ENCODE measurements at regions not wholly inside any gene's neighbourhood (a gene's known extent, or its start where the extent isn't known, plus 50 kb on each side); places are given as distances from the start of the nearest gene placed in this dataset.

GRCh38 chr22:34150023-34150422 is 229.7 kb upstream of the LARGE1 start:
- no peak overlapping the region for H3K4me2 ChIP-seq (ENCODE audit: low read length, poor library complexity, severe bottlenecking)
- H2BK12ac ChIP-seq (ENCODE audit: low read length in 2 of 2), result no peak overlapping the region
- H3K4ac ChIP-seq (ENCODE audit: low read depth in 1 of 2, low read length in 2 of 2), result no peak overlapping the region
- H3K36me3 ChIP-seq (ENCODE audit: control insufficient read depth in 1 of 2, insufficient read depth in 2 of 2, low read depth in 1 of 2, low read length in 2 of 2), result no peaks in the 10 kb centered on the region
- no peak for DNase-seq
- no peak overlapping the region for H2BK15ac ChIP-seq (ENCODE audit: low read depth, poor library complexity, severe bottlenecking)
- H3K14ac ChIP-seq (ENCODE audit: low read length in 2 of 2), result no peak overlapping the region
- no peaks in the 10 kb centered on the region for H3K4me1 ChIP-seq (ENCODE audit: control insufficient read depth, insufficient read depth, low read depth, low read length)
- no peak overlapping the region for H2AK5ac ChIP-seq (ENCODE audit: low read length, severe bottlenecking)
- H3K9me3 ChIP-seq (ENCODE audit: control insufficient read depth, low read length), result peaks cover 13% of the 10 kb centered on the region
- H2BK5ac ChIP-seq (ENCODE audit: low read depth, low read length, poor library complexity, severe bottlenecking), result no peak overlapping the region
- no peak overlapping the region for H4K8ac ChIP-seq (ENCODE audit: low read length)
- H3K79me1 ChIP-seq (replicated peaks; ENCODE audit: low read length, poor library complexity, severe bottlenecking), result no peaks in the 10 kb centered on the region
- no peaks in the 10 kb centered on the region for H3K27me3 ChIP-seq (ENCODE audit: control insufficient read depth in 1 of 2, insufficient read depth in 1 of 2, low read length in 2 of 2)
- H3K27ac ChIP-seq (ENCODE audit: low read length, poor library complexity, severe bottlenecking), result no peak overlapping the region
- no peak overlapping the region for H3K9ac ChIP-seq (ENCODE audit: low read length)
- no peak overlapping the region for H2BK120ac ChIP-seq (ENCODE audit: low read depth, low read length)
- H2AFZ ChIP-seq (ENCODE audit: low read depth, low read length), result no peak overlapping the region
- no peak overlapping the region for H3K4me3 ChIP-seq (ENCODE audit: insufficient read depth in 1 of 2, low read depth in 1 of 2, low read length in 2 of 2)
- H3K23ac ChIP-seq (ENCODE audit: low read length in 2 of 2), result no peak overlapping the region
- H4K91ac ChIP-seq (ENCODE audit: low read length), result no peak overlapping the region
- H3K18ac ChIP-seq (ENCODE audit: low read depth in 1 of 2, low read length in 2 of 2), result no peak overlapping the region

- H3K27ac ChIP-seq (ENCODE audit: low read length, poor library complexity, severe bottlenecking), result no peak overlapping the region
- no peak overlapping the region for H4K91ac ChIP-seq (ENCODE audit: low read length)
- no peak overlapping the region for H3K4me3 ChIP-seq (ENCODE audit: insufficient read depth in 1 of 2, low read depth in 1 of 2, low read length in 2 of 2)
- no peak overlapping the region for H3K14ac ChIP-seq (ENCODE audit: low read length in 2 of 2)
- H3K18ac ChIP-seq (ENCODE audit: low read depth in 1 of 2, low read length in 2 of 2), result no peak overlapping the region
- DNase-seq, result no peak
- no peaks in the 10 kb centered on the region for H3K27me3 ChIP-seq (ENCODE audit: control insufficient read depth in 1 of 2, insufficient read depth in 1 of 2, low read length in 2 of 2)
- no peak overlapping the region for H2BK5ac ChIP-seq (ENCODE audit: low read depth, low read length, poor library complexity, severe bottlenecking)
- H2BK12ac ChIP-seq (ENCODE audit: low read length in 2 of 2), result no peak overlapping the region
- no peaks in the 10 kb centered on the region for H3K36me3 ChIP-seq (ENCODE audit: control insufficient read depth in 1 of 2, insufficient read depth in 2 of 2, low read depth in 1 of 2, low read length in 2 of 2)
- no peak overlapping the region for H2BK15ac ChIP-seq (ENCODE audit: low read depth, poor library complexity, severe bottlenecking)
- no peak overlapping the region for H2BK120ac ChIP-seq (ENCODE audit: low read depth, low read length)
- no peak overlapping the region for H3K4ac ChIP-seq (ENCODE audit: low read depth in 1 of 2, low read length in 2 of 2)
- H3K23ac ChIP-seq (ENCODE audit: low read length in 2 of 2), result no peak overlapping the region
- H2AK5ac ChIP-seq (ENCODE audit: low read length, severe bottlenecking), result no peak overlapping the region
- no peak overlapping the region for H3K4me2 ChIP-seq (ENCODE audit: low read length, poor library complexity, severe bottlenecking)
- no peaks in the 10 kb centered on the region for H3K9me3 ChIP-seq (ENCODE audit: control insufficient read depth, low read length)
- H3K9ac ChIP-seq (ENCODE audit: low read length), result no peak overlapping the region
- H4K8ac ChIP-seq (ENCODE audit: low read length), result no peak overlapping the region
- no peak overlapping the region for H2AFZ ChIP-seq (ENCODE audit: low read depth, low read length)
- no peaks in the 10 kb centered on the region for H3K79me1 ChIP-seq (replicated peaks; ENCODE audit: low read length, poor library complexity, severe bottlenecking)
- WGBS, result 82% methylated on average over 8 of the region's 8 CpGs
- no peaks in the 10 kb centered on the region for H3K4me1 ChIP-seq (ENCODE audit: control insufficient read depth, insufficient read depth, low read depth, low read length)
Observed at GRCh38 chr22:34159491-34159890, 239.2 kb upstream of the LARGE1 start.

- Histone ChIP-seq H3K36me3 (ENCODE audit: control insufficient read depth in 1 of 2, insufficient read depth in 2 of 2, low read depth in 1 of 2, low read length in 2 of 2) (no peaks in the 10 kb centered on the region), H3K9ac (ENCODE audit: low read length) (no peak overlapping the region), H2AK5ac (ENCODE audit: low read length, severe bottlenecking) (no peak overlapping the region), H2BK120ac (ENCODE audit: low read depth, low read length) (no peak overlapping the region), H3K14ac (ENCODE audit: low read length in 2 of 2) (no peak overlapping the region), H4K8ac (ENCODE audit: low read length) (no peak overlapping the region), H3K79me1 (replicated peaks; ENCODE audit: low read length, poor library complexity, severe bottlenecking) (no peaks in the 10 kb centered on the region), H3K18ac (ENCODE audit: low read depth in 1 of 2, low read length in 2 of 2) (no peak overlapping the region), H3K27me3 (ENCODE audit: control insufficient read depth in 1 of 2, insufficient read depth in 1 of 2, low read length in 2 of 2) (no peaks in the 10 kb centered on the region), H2BK15ac (ENCODE audit: low read depth, poor library complexity, severe bottlenecking) (no peak overlapping the region), H2BK5ac (ENCODE audit: low read depth, low read length, poor library complexity, severe bottlenecking) (no peak overlapping the region), H3K4ac (ENCODE audit: low read depth in 1 of 2, low read length in 2 of 2) (no peak overlapping the region), H3K4me2 (ENCODE audit: low read length, poor library complexity, severe bottlenecking) (no peak overlapping the region), H3K4me3 (ENCODE audit: insufficient read depth in 1 of 2, low read depth in 1 of 2, low read length in 2 of 2) (no peak overlapping the region), H2BK12ac (ENCODE audit: low read length in 2 of 2) (no peak overlapping the region), H3K4me1 (ENCODE audit: control insufficient read depth, insufficient read depth, low read depth, low read length) (no peaks in the 10 kb centered on the region), H4K91ac (ENCODE audit: low read length) (no peak overlapping the region), H2AFZ (ENCODE audit: low read depth, low read length) (no peak overlapping the region), H3K23ac (ENCODE audit: low read length in 2 of 2) (no peak overlapping the region), H3K9me3 (ENCODE audit: control insufficient read depth, low read length) (no peaks in the 10 kb centered on the region), H3K27ac (ENCODE audit: low read length, poor library complexity, severe bottlenecking) (no peak overlapping the region)
- DNase-seq, result no peak
- 22% methylated on average over 2 of the region's 4 CpGs for WGBS
Observed at GRCh38 chr22:34160141-34160783, 240.0 kb upstream of the LARGE1 start.

- no peaks in the 10 kb centered on the region for H3K9me3 ChIP-seq (ENCODE audit: control insufficient read depth, low read length)
- H3K4me2 ChIP-seq (ENCODE audit: low read length, poor library complexity, severe bottlenecking), result no peak overlapping the region
- no peak overlapping the region for H2AK5ac ChIP-seq (ENCODE audit: low read length, severe bottlenecking)
- H4K91ac ChIP-seq (ENCODE audit: low read length), result no peak overlapping the region
- H3K4me3 ChIP-seq (ENCODE audit: insufficient read depth in 1 of 2, low read depth in 1 of 2, low read length in 2 of 2), result no peak overlapping the region
- H2BK15ac ChIP-seq (ENCODE audit: low read depth, poor library complexity, severe bottlenecking), result no peak overlapping the region
- WGBS, result 35% methylated on average over 7 of the region's 9 CpGs
- no peak for DNase-seq
- H3K36me3 ChIP-seq (ENCODE audit: control insufficient read depth in 1 of 2, insufficient read depth in 2 of 2, low read depth in 1 of 2, low read length in 2 of 2), result no peaks in the 10 kb centered on the region
- no peak overlapping the region for H3K23ac ChIP-seq (ENCODE audit: low read length in 2 of 2)
- no peak overlapping the region for H2AFZ ChIP-seq (ENCODE audit: low read depth, low read length)
- no peak overlapping the region for H3K9ac ChIP-seq (ENCODE audit: low read length)
- no peaks in the 10 kb centered on the region for H3K79me1 ChIP-seq (replicated peaks; ENCODE audit: low read length, poor library complexity, severe bottlenecking)
- H2BK120ac ChIP-seq (ENCODE audit: low read depth, low read length), result no peak overlapping the region
- no peaks in the 10 kb centered on the region for H3K4me1 ChIP-seq (ENCODE audit: control insufficient read depth, insufficient read depth, low read depth, low read length)
- H4K8ac ChIP-seq (ENCODE audit: low read length), result no peak overlapping the region
- H2BK5ac ChIP-seq (ENCODE audit: low read depth, low read length, poor library complexity, severe bottlenecking), result no peak overlapping the region
- H3K27ac ChIP-seq (ENCODE audit: low read length, poor library complexity, severe bottlenecking), result no peak overlapping the region
- no peak overlapping the region for H3K14ac ChIP-seq (ENCODE audit: low read length in 2 of 2)
- no peak overlapping the region for H3K4ac ChIP-seq (ENCODE audit: low read depth in 1 of 2, low read length in 2 of 2)
- H3K27me3 ChIP-seq (ENCODE audit: control insufficient read depth in 1 of 2, insufficient read depth in 1 of 2, low read length in 2 of 2), result no peaks in the 10 kb centered on the region
- no peak overlapping the region for H2BK12ac ChIP-seq (ENCODE audit: low read length in 2 of 2)
- H3K18ac ChIP-seq (ENCODE audit: low read depth in 1 of 2, low read length in 2 of 2), result no peak overlapping the region
Observed at GRCh38 chr22:34161431-34162123, 241.3 kb upstream of the LARGE1 start.

Measured in mesenchymal stem cell (in vitro differentiated cells and primary cell).